MM.1S (cell line): ENCODE measurements at regions not wholly inside any gene's neighbourhood (a gene's known extent, or its start where the extent isn't known, plus 50 kb on each side); places are given as distances from the start of the nearest gene placed in this dataset.
A peak's percentile ranks its signal among the peaks of the same experiment; 100 is the strongest.

Experiments used
- DNase-seq: peaks from one replicate; pipeline ENCODE4 v3.0.0-alpha.2; 2015
- H2AFZ ChIP-seq: fragments of 300-600 bp; sonication (generic); 2 replicates; pipeline ENCODE4 v1.6.0; 2016; ENCODE audit warnings: antibody characterized with exemption, low read length
- H3F3A ChIP-seq: fragments of 300-600 bp; sonication (generic); 2 replicates; pipeline ENCODE4 v1.6.1; 2016; ENCODE audit warnings: mild to moderate bottlenecking, antibody characterized with exemption, low read length, moderate library complexity, mixed read lengths; ENCODE audit not compliant: insufficient read depth
- H3K27ac ChIP-seq: fragments of 300-600 bp; sonication (generic); 2 replicates; pipeline ENCODE4 v1.5.1; 2016; ENCODE audit warnings: mild to moderate bottlenecking, low read length
- H3K27me3 ChIP-seq: fragments of 300-600 bp; sonication (generic); replicated peaks from 2 replicates; pipeline ENCODE4 v1.6.0; 2016; ENCODE audit warnings: low read length; ENCODE audit not compliant: insufficient read depth
- H3K36me3 ChIP-seq: fragments of 300-600 bp; sonication (generic); replicated peaks from 2 replicates; pipeline ENCODE4 v1.6.1; 2016; ENCODE audit warnings: mild to moderate bottlenecking, low read length, mixed read lengths; ENCODE audit not compliant: insufficient read depth
- H3K4me1 ChIP-seq: fragments of 300-600 bp; sonication (generic); 2 replicates; pipeline ENCODE4 v1.6.1; 2016; ENCODE audit warnings: low read length, mixed read lengths
- H3K4me2 ChIP-seq: fragments of 300-600 bp; sonication (generic); 2 replicates; pipeline ENCODE4 v1.6.0; 2016; ENCODE audit warnings: low read depth, low read length
- H3K4me3 ChIP-seq: fragments of 300-600 bp; sonication (generic); 2 replicates; pipeline ENCODE4 v1.5.1; 2016; ENCODE audit warnings: low read length, mixed read lengths
- H3K79me2 ChIP-seq: fragments of 300-600 bp; sonication (generic); 2 replicates; pipeline ENCODE4 v1.6.1; 2016; ENCODE audit warnings: mixed run types, low read length, mixed read lengths
- H3K9ac ChIP-seq: fragments of 300-600 bp; sonication (generic); 2 replicates; pipeline ENCODE4 v1.6.1; 2016; ENCODE audit warnings: low read length, mixed read lengths
- H3K9me2 ChIP-seq: fragments of 300-600 bp; sonication (generic); replicated peaks from 2 replicates; pipeline ENCODE4 v1.6.1; 2016; ENCODE audit warnings: mild to moderate bottlenecking, low read length, mixed read lengths; ENCODE audit not compliant: insufficient read depth
- H3K9me3 ChIP-seq: fragments of 300-600 bp; sonication (generic); replicated peaks from 2 replicates; pipeline ENCODE4 v1.6.1; 2016; ENCODE audit warnings: mild to moderate bottlenecking, low read length, mixed read lengths; ENCODE audit not compliant: insufficient read depth
- H4K20me1 ChIP-seq: fragments of 300-600 bp; sonication (generic); 2 replicates; pipeline ENCODE4 v1.6.1; 2016; ENCODE audit warnings: mild to moderate bottlenecking, low read length, moderate library complexity, mixed read lengths; ENCODE audit not compliant: insufficient read depth
- CTCF ChIP-seq: fragments of 300-600 bp; sonication (generic); IDR thresholded peaks from 2 replicates; pipeline ENCODE4 v1.5.1; 2016; ENCODE audit warnings: antibody characterized with exemption, low read length, mixed read lengths
- EZH2 ChIP-seq: fragments of 300-600 bp; sonication (generic); optimal IDR thresholded peaks from 2 replicates; pipeline ENCODE3; 2017; ENCODE audit warnings: low read depth, mild to moderate bottlenecking, antibody characterized with exemption, low read length, mixed read lengths
- EZH2phosphoT487 ChIP-seq: fragments of 300-600 bp; sonication (generic); IDR thresholded peaks from 2 replicates; pipeline ENCODE4 v1.6.1; 2018; ENCODE audit warnings: antibody characterized with exemption, low read length

GRCh38 chr4:140309124-140309870 lies 64.1 kb upstream of the SCOC start:
- peak overlapping the region; percentile 40 for H3K4me2 ChIP-seq
- H3K9me2 ChIP-seq: no peaks in the 10 kb centered on the region
- TF ChIP-seq CTCF (peak; percentile 24), EZH2 (no peak)
- peaks cover 19% of the 10 kb centered on the region for H3K4me1 ChIP-seq
- peak overlapping the region; percentile 86 for H3K27ac ChIP-seq
- H3K4me3 ChIP-seq: no peak overlapping the region
- no peaks in the 10 kb centered on the region for H3K27me3 ChIP-seq
- H3K36me3 ChIP-seq: no peaks in the 10 kb centered on the region
- DNase-seq: peak; percentile 12
- H3K9ac ChIP-seq: no peak overlapping the region
- H4K20me1 ChIP-seq: no peaks in the 10 kb centered on the region
- H3K79me2 ChIP-seq: no peaks in the 10 kb centered on the region
- no peak overlapping the region for H2AFZ ChIP-seq
- 0 out of 2 replicates have a peak, but pooled peaks cover 15% of the 10 kb centered on the region for H3F3A ChIP-seq
- H3K9me3 ChIP-seq: no peaks in the 10 kb centered on the region

DNA sequence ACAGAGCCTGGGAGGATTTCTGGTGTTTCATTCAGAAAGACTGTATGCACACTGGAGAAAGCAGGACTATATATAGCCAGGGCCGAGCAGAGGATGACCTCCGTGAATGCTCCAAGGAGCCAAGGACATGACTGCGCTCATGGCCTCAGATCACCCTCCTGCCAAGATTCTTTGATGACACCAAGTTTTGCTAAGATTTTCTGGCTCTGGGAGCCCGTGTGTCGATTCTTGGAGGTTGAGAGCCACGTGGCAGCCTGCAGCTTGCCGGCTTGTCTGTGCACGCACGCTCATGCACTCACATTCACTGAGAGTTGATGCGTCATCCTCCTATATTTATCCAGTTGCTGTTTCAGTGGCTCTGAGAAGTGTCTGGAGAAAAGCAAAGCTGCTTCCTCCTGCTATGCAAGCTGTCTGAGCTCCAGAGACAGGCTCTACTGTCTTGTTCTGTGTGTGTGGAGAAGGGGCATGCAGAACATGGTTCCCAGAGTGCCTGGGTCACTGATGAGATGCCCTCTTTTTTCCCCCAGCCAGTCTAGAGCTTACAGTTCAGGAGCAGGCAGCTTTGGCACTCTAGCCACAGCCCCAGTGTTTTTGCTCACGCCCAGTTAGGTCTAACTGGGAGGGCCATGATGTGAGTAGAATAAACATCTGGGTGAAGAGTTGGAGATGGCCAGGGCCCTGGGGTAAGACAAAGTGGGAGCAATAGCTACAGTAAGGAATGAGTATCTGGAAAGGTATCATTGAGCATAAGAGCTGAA lies 64.9 kb upstream of the SCOC start:
- peak overlapping the region; percentile 49 for H2AFZ ChIP-seq
- H3K36me3 ChIP-seq: no peaks in the 10 kb centered on the region
- H3K4me2 ChIP-seq: peak overlapping the region; percentile 40
- H3K4me3 ChIP-seq: no peak overlapping the region
- no peaks in the 10 kb centered on the region for H3K9me3 ChIP-seq
- H4K20me1 ChIP-seq: no peaks in the 10 kb centered on the region
- no peaks in the 10 kb centered on the region for H3K79me2 ChIP-seq
- peak overlapping the region; percentile 86 for H3K27ac ChIP-seq
- TF ChIP-seq CTCF (no peak), EZH2phosphoT487 (no peak), EZH2 (no peak)
- 0 out of 2 replicates have a peak, but pooled peaks cover 15% of the 10 kb centered on the region for H3F3A ChIP-seq
- no peak overlapping the region; the same call in 1 of the 2 replicates for H3K9ac ChIP-seq
- no peaks in the 10 kb centered on the region for H3K9me2 ChIP-seq
- H3K4me1 ChIP-seq: peaks cover 19% of the 10 kb centered on the region
- DNase-seq: peak; percentile 78
- no peaks in the 10 kb centered on the region for H3K27me3 ChIP-seq

DNA sequence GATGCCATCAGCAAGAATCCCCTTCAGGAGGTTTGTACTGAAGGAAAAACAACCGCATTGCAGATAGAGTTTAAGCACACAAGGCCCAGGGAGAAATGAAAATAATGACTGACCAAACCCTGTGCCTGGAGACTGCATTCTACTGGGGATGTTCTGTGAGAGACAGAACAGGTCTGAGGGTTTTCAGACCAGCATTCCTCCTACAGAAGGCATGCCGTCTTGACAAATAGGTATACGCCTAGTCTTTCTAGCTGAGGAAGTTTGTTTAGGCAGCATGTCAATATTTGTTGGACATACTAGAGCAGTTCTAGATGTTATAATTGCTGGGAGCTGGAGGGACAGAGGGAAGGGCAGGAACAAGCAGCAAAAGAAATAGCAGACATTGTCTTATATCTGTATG lies 68.4 kb upstream of the SCOC start:
- TF ChIP-seq EZH2: no peak
- TF ChIP-seq CTCF: no peak
- TF ChIP-seq EZH2phosphoT487: no peak
- H3K4me2 ChIP-seq: no peak overlapping the region
- no peaks in the 10 kb centered on the region for H3K9me2 ChIP-seq
- no peak overlapping the region for H3K4me3 ChIP-seq
- H3K27ac ChIP-seq: no peak overlapping the region
- no peaks in the 10 kb centered on the region for H4K20me1 ChIP-seq
- H3K79me2 ChIP-seq: no peaks in the 10 kb centered on the region
- H3K27me3 ChIP-seq: no peaks in the 10 kb centered on the region
- H3K36me3 ChIP-seq: no peaks in the 10 kb centered on the region
- 0 out of 2 replicates have a peak, but pooled peaks cover 15% of the 10 kb centered on the region for H3F3A ChIP-seq
- DNase-seq: no peak
- H3K4me1 ChIP-seq: peaks cover 19% of the 10 kb centered on the region
- no peak overlapping the region for H2AFZ ChIP-seq
- no peak overlapping the region for H3K9ac ChIP-seq
- no peaks in the 10 kb centered on the region for H3K9me3 ChIP-seq
